Tibial artery (tissue), 4 donors: ENCODE measurements at regions not wholly inside any gene's neighbourhood (a gene's known extent, or its start where the extent isn't known, plus 50 kb on each side); places are given as distances from the start of the nearest gene placed in this dataset.

Source experiments
- DNase-seq, 2 donors: peaks; one replicate each; pipeline ENCODE4 v3.0.0-alpha.2; 2019
- H3K27ac ChIP-seq, 2 donors: fragments of 200-600 bp; sonication (generic) in 1 of 2; 1 replicate in 1 of 2; 2 replicates in 1 of 2; pipeline ENCODE4 v1.5.1; 2018 to 2019; ENCODE audit warnings: mild to moderate bottlenecking in 1 of 2
- H3K27me3 ChIP-seq, 2 donors: fragments of 200-600 bp; sonication (generic) in 1 of 2; one replicate each; pipeline versions ENCODE4 v1.5.1 to v1.6.0; 2016 to 2019
- H3K36me3 ChIP-seq, 3 donors: fragments of 200-600 bp; sonication (generic) in 2 of 3; one replicate each; pipeline ENCODE4 v1.5.1; 2016 to 2019; ENCODE audit warnings: mild to moderate bottlenecking in 2 of 3
- H3K4me1 ChIP-seq, 4 donors: fragments of 200-600 bp; sonication (generic) in 2 of 4; 1 replicate in 3 of 4; 2 replicates in 1 of 4; pipeline ENCODE4 v1.5.1; 2016 to 2019
- H3K4me3 ChIP-seq, 2 donors: fragments of 200-600 bp; sonication (generic) in 1 of 2; 1 replicate in 1 of 2; 2 replicates in 1 of 2; pipeline ENCODE4 v1.5.1; 2018 to 2019; ENCODE audit warnings: mild to moderate bottlenecking in 2 of 2
- H3K9me3 ChIP-seq, 3 donors: fragments of 200-600 bp; sonication (generic) in 1 of 3; one replicate each; pipeline ENCODE4 v1.5.1; 2016 to 2019
- CTCF ChIP-seq, 2 experiments: fragments of 200-600 bp in 1 of 2; fragments of 450-650 bp in 1 of 2; IDR thresholded peaks; one replicate each; pipeline ENCODE4 v1.5.1; 2017 to 2019; ENCODE audit warnings: antibody characterized with exemption in 2 of 2, mild to moderate bottlenecking in 1 of 2, moderate library complexity in 1 of 2
- intact Hi-C: fragments of 100-400 bp; cut with DNase I; formaldehyde crosslinking; loops from one replicate; pipeline ENCODE4 v1.15.0; 2023; ENCODE audit warnings: low total_unique reads

GRCh38 chr5:26572480-26572879, 465.9 kb downstream of the CDH9 start:
- H3K4me3 ChIP-seq, result no peak overlapping the region
- intact Hi-C loops, result no loop called here
- no peaks in the 10 kb centered on the region for H3K36me3 ChIP-seq
- H3K9me3 ChIP-seq, result peaks cover 0 to 10% (median 0%) of the 10 kb centered on the region in 3 donors
- DNase-seq, result no peak
- no peaks in the 10 kb centered on the region for H3K4me1 ChIP-seq
- H3K27ac ChIP-seq, result no peak overlapping the region
- no peaks in the 10 kb centered on the region for H3K27me3 ChIP-seq
- no peak for TF ChIP-seq CTCF (IDR thresholded peaks at IDR 0.05)

GRCh38 chr5:26569929-26570258, 468.5 kb downstream of the CDH9 start:
- intact Hi-C loops, result no loop called here

GRCh38 chr5:26569241-26569928, 469.0 kb downstream of the CDH9 start:
- H3K4me1 ChIP-seq, result no peaks in the 10 kb centered on the region
- no peak overlapping the region for H3K27ac ChIP-seq
- intact Hi-C loops, result no loop called here
- no peaks in the 10 kb centered on the region for H3K36me3 ChIP-seq
- H3K9me3 ChIP-seq, result peaks cover 0 to 12% (median 0%) of the 10 kb centered on the region in 3 donors
- no peak for DNase-seq
- no peaks in the 10 kb centered on the region for H3K27me3 ChIP-seq
- no peak overlapping the region for H3K4me3 ChIP-seq
- TF ChIP-seq CTCF (IDR thresholded peaks at IDR 0.05), result no peak

More at GRCh38 chr5:26569929-26570258, 468.5 kb downstream of the CDH9 start:
- H3K27ac ChIP-seq, result no peak overlapping the region
- H3K27me3 ChIP-seq, result no peaks in the 10 kb centered on the region
- no peak for TF ChIP-seq CTCF (IDR thresholded peaks at IDR 0.05)
- H3K4me1 ChIP-seq, result no peaks in the 10 kb centered on the region
- no peak overlapping the region for H3K4me3 ChIP-seq
- no peaks in the 10 kb centered on the region for H3K36me3 ChIP-seq
- no peak for DNase-seq
- peaks cover 0 to 12% (median 0%) of the 10 kb centered on the region in 3 donors for H3K9me3 ChIP-seq

- Histone ChIP-seq H3K27ac (no peak overlapping the region), H3K36me3 (no peaks in the 10 kb centered on the region), H3K4me3 (no peak overlapping the region), H3K4me1 (no peaks in the 10 kb centered on the region), H3K9me3 (peaks cover 0 to 12% (median 0%) of the 10 kb centered on the region in 3 donors), H3K27me3 (no peaks in the 10 kb centered on the region)
- no peak for DNase-seq
- intact Hi-C loops, result no loop called here
- no peak for TF ChIP-seq CTCF (IDR thresholded peaks at IDR 0.05)
These were observed 470.1 kb downstream of the CDH9 start for GRCh38 chr5:26568316-26568715.

- intact Hi-C loops, result no loop called here
- Histone ChIP-seq H3K4me3 (no peak overlapping the region), H3K27me3 (no peaks in the 10 kb centered on the region), H3K36me3 (no peaks in the 10 kb centered on the region), H3K9me3 (peaks cover 0 to 11% (median 0%) of the 10 kb centered on the region in 3 donors), H3K27ac (no peak overlapping the region), H3K4me1 (no peaks in the 10 kb centered on the region)
- no peak for TF ChIP-seq CTCF (IDR thresholded peaks at IDR 0.05)
- no peak for DNase-seq
These were observed 474.4 kb downstream of the CDH9 start for GRCh38 chr5:26563979-26564378.

GRCh38 chr5:26553079-26553478, 485.3 kb downstream of the CDH9 start:
- Histone ChIP-seq H3K4me3 (no peak overlapping the region), H3K4me1 (no peaks in the 10 kb centered on the region), H3K27me3 (no peaks in the 10 kb centered on the region), H3K9me3 (no peaks in the 10 kb centered on the region), H3K36me3 (no peaks in the 10 kb centered on the region), H3K27ac (no peak overlapping the region)
- DNase-seq, result no peak
- no peak for TF ChIP-seq CTCF (IDR thresholded peaks at IDR 0.05)
- intact Hi-C loops, result no loop called here
